ENCODE measurements at regions not wholly inside any gene's neighbourhood (a gene's known extent, or its start where the extent isn't known, plus 50 kb on each side); places are given as distances from the start of the nearest gene placed in this dataset.

DNA sequence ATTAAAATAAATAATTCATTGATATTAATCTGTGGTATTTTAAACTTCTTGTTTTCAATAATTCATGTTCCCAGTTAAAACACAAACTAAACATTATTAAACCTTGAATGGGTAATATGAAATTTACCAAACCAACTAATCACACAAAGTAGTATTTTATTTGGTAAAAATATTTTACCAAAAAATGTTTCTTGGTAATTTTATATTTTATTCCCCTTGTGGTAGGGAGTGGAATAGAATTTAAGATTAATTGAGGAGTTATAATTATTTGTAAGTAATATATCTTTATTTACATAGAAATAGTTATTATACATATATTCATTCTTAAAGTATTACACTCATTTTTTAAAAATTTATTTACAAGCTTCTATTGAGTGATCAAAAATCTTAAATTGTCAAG is 1350.9 kb downstream of the OTOL1 start:
- no peak for TF ChIP-seq MTA1 (CRISPR knock-in tag; IDR thresholded peaks at IDR 0.05; ENCODE audit: borderline replicate concordance)
- TF ChIP-seq SIX4 (CRISPR knock-in tag; IDR thresholded peaks at IDR 0.05): no peak
- TF ChIP-seq POLR2A (IDR thresholded peaks at IDR 0.05; ENCODE audit: insufficient read depth in 1 of 2, low read depth in 2 of 2, low read length in 2 of 2): no peak
- no peak for TF ChIP-seq CCAR2 (optimal IDR thresholded peaks at IDR 0.05; ENCODE audit: low read depth, low read length)
- no peak for TF ChIP-seq DPF2 (CRISPR knock-in tag; IDR thresholded peaks at IDR 0.05; ENCODE audit: borderline replicate concordance, low read depth)
- no peak for TF ChIP-seq TEAD2 (CRISPR knock-in tag; IDR thresholded peaks at IDR 0.05)
- TF ChIP-seq ZNF549 (CRISPR knock-in tag; IDR thresholded peaks at IDR 0.05): no peak
- TF ChIP-seq FOXP1 (IDR thresholded peaks at IDR 0.05): no peak
- TF ChIP-seq FOXP1 (CRISPR knock-in tag; IDR thresholded peaks at IDR 0.05): no peak
- TF ChIP-seq NR2F2 (IDR thresholded peaks at IDR 0.05; ENCODE audit: borderline replicate concordance, low read depth): no peak
- TF ChIP-seq, protein P1, sequence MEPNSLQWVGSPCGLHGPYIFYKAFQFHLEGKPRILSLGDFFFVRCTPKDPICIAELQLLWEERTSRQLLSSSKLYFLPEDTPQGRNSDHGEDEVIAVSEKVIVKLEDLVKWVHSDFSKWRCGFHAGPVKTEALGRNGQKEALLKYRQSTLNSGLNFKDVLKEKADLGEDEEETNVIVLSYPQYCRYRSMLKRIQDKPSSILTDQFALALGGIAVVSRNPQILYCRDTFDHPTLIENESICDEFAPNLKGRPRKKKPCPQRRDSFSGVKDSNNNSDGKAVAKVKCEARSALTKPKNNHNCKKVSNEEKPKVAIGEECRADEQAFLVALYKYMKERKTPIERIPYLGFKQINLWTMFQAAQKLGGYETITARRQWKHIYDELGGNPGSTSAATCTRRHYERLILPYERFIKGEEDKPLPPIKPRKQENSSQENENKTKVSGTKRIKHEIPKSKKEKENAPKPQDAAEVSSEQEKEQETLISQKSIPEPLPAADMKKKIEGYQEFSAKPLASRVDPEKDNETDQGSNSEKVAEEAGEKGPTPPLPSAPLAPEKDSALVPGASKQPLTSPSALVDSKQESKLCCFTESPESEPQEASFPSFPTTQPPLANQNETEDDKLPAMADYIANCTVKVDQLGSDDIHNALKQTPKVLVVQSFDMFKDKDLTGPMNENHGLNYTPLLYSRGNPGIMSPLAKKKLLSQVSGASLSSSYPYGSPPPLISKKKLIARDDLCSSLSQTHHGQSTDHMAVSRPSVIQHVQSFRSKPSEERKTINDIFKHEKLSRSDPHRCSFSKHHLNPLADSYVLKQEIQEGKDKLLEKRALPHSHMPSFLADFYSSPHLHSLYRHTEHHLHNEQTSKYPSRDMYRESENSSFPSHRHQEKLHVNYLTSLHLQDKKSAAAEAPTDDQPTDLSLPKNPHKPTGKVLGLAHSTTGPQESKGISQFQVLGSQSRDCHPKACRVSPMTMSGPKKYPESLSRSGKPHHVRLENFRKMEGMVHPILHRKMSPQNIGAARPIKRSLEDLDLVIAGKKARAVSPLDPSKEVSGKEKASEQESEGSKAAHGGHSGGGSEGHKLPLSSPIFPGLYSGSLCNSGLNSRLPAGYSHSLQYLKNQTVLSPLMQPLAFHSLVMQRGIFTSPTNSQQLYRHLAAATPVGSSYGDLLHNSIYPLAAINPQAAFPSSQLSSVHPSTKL (CRISPR knock-in tag; IDR thresholded peaks at IDR 0.05): no peak
- TF ChIP-seq PPARG (CRISPR knock-in tag; conservative IDR thresholded peaks at IDR 0.05): no peak
- TF ChIP-seq HMG20A (CRISPR knock-in tag; IDR thresholded peaks at IDR 0.05; ENCODE audit: borderline replicate concordance): no peak
- no peak for TF ChIP-seq ZNF138 (CRISPR knock-in tag; IDR thresholded peaks at IDR 0.05; ENCODE audit: low read depth)
- TF ChIP-seq, protein P2, sequence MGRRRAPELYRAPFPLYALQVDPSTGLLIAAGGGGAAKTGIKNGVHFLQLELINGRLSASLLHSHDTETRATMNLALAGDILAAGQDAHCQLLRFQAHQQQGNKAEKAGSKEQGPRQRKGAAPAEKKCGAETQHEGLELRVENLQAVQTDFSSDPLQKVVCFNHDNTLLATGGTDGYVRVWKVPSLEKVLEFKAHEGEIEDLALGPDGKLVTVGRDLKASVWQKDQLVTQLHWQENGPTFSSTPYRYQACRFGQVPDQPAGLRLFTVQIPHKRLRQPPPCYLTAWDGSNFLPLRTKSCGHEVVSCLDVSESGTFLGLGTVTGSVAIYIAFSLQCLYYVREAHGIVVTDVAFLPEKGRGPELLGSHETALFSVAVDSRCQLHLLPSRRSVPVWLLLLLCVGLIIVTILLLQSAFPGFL (CRISPR knock-in tag; IDR thresholded peaks at IDR 0.05): no peak

All from HepG2 (cell line).